ENCODE measurements at regions not wholly inside any gene's neighbourhood (a gene's known extent, or its start where the extent isn't known, plus 50 kb on each side); places are given as distances from the start of the nearest gene placed in this dataset.

DNA sequence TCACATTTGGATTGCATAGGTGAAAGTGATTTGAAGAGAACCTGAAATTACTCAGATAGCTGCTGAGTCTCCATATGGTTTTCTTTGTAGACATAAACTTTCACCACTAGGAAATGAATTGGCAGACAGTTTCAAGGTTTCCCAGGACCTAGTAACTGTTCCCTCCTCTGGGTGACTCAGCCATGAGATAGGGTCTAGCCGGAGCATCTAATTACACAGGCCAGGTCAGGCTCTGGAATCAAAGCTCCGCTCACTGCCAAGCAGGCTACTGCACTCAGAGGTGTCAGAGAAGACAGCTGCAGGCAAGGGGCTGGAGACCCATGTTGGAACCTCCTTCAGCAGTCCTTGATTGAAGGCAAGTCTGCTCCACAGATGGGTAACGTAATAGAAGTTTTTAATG lies 429.2 kb downstream of the TNS1 start:
- TF ChIP-seq, protein P1, sequence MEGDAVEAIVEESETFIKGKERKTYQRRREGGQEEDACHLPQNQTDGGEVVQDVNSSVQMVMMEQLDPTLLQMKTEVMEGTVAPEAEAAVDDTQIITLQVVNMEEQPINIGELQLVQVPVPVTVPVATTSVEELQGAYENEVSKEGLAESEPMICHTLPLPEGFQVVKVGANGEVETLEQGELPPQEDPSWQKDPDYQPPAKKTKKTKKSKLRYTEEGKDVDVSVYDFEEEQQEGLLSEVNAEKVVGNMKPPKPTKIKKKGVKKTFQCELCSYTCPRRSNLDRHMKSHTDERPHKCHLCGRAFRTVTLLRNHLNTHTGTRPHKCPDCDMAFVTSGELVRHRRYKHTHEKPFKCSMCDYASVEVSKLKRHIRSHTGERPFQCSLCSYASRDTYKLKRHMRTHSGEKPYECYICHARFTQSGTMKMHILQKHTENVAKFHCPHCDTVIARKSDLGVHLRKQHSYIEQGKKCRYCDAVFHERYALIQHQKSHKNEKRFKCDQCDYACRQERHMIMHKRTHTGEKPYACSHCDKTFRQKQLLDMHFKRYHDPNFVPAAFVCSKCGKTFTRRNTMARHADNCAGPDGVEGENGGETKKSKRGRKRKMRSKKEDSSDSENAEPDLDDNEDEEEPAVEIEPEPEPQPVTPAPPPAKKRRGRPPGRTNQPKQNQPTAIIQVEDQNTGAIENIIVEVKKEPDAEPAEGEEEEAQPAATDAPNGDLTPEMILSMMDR (conservative IDR thresholded peaks at IDR 0.05 in 1 of 2, IDR thresholded peaks at IDR 0.05 in 1 of 2; ENCODE audit: extremely low read depth in 1 of 2, insufficient read depth in 1 of 2, low read depth in 1 of 2, low read length in 2 of 2), result no peak
- no peak for TF ChIP-seq EZH2 (IDR thresholded peaks at IDR 0.05; ENCODE audit: borderline replicate concordance, low read length)
